ENCODE measurements at regions not wholly inside any gene's neighbourhood (a gene's known extent, or its start where the extent isn't known, plus 50 kb on each side); places are given as distances from the start of the nearest gene placed in this dataset.

DNA sequence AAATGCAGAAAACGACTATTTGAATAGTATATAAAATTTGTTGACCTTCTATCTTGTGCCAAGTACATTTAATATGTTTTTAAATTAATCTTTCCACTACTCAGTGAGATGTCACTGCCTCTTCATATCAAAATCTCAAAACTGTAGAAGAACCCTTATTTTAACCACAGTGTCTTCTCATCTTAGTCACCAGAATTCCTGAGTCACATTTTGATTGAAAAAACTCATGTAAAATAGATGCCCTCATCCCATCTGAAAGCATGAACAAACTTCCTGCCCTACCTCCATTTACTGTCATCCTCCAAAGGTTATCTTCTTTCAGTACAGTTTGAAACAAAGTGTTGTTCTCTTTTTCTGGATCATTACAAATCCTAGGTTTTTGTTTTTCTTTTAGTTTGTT lies 1215.4 kb downstream of the PCDH9 start:
- H4K91ac ChIP-seq (ENCODE audit: insufficient read depth, low read depth, low read length), result no peak overlapping the region
- dilution Hi-C loops (cut with HindIII; ENCODE audit: low sequenced_read_pairs, unreplicated experiment), result no loop called here
- no peaks in the 10 kb centered on the region for H3K36me3 ChIP-seq (ENCODE audit: control insufficient read depth, insufficient read depth, low read length)
- WGBS, 2 experiments (ENCODE audit: extremely low coverage in 2 of 2, insufficient read length in 1 of 2), result no CpG with 5 or more reads among the region's 1 CpG
- ChIA-PET CTCF (no interaction called here), POLR2A (ENCODE audit: unreplicated experiment) (no interaction called here)
- H3K9me1 ChIP-seq (ENCODE audit: insufficient read depth, low read length), result no peaks in the 10 kb centered on the region
- intact Hi-C loops (cut with micrococcal nuclease), result no loop called here
- no peak overlapping the region for H3K9ac ChIP-seq (ENCODE audit: low read depth, low read length)
- no peak overlapping the region for H3K23ac ChIP-seq (ENCODE audit: low read depth, low read length)
- ATAC-seq (ENCODE audit: low read depth) (no peak), DNase-seq (peak; percentile 2)
- H3K4ac ChIP-seq (ENCODE audit: low read depth, low read length), result no peak overlapping the region
- no peak overlapping the region for H2BK120ac ChIP-seq (ENCODE audit: low read depth, low read length)
- H2AK5ac ChIP-seq (ENCODE audit: low read depth, low read length), result no peak overlapping the region
- no peaks in the 10 kb centered on the region for H3K4me1 ChIP-seq (ENCODE audit: control insufficient read depth, insufficient read depth, low read length)
- no peaks in the 10 kb centered on the region for H3K27me3 ChIP-seq (ENCODE audit: control insufficient read depth, insufficient read depth, low read length)
- H3K56ac ChIP-seq (ENCODE audit: extremely low read depth, insufficient read depth, low read length), result no peak overlapping the region
- H3K18ac ChIP-seq (ENCODE audit: low read depth, low read length), result no peak overlapping the region
- H3K27ac ChIP-seq (ENCODE audit: insufficient read depth, low read length), result no peak overlapping the region
- H3K9me3 ChIP-seq (ENCODE audit: control insufficient read depth, insufficient read depth, low read length), result no peaks in the 10 kb centered on the region
- H2AFZ ChIP-seq (replicated peaks; ENCODE audit: low read length, poor library complexity), result no peak overlapping the region
- no peaks in the 10 kb centered on the region for H3K79me1 ChIP-seq (ENCODE audit: low read depth in 1 of 2, low read length in 2 of 2)
- H2BK15ac ChIP-seq (ENCODE audit: low read depth, low read length), result no peak overlapping the region
- H4K20me1 ChIP-seq (ENCODE audit: insufficient read depth, low read length), result no peaks in the 10 kb centered on the region
- no peak overlapping the region for H2BK20ac ChIP-seq (ENCODE audit: low read depth, low read length)
- no peak overlapping the region for H3K4me3 ChIP-seq (ENCODE audit: insufficient read depth, low read depth, low read length)
- no peak overlapping the region for H4K5ac ChIP-seq (ENCODE audit: low read depth, low read length)
- TF ChIP-seq, protein P1, sequence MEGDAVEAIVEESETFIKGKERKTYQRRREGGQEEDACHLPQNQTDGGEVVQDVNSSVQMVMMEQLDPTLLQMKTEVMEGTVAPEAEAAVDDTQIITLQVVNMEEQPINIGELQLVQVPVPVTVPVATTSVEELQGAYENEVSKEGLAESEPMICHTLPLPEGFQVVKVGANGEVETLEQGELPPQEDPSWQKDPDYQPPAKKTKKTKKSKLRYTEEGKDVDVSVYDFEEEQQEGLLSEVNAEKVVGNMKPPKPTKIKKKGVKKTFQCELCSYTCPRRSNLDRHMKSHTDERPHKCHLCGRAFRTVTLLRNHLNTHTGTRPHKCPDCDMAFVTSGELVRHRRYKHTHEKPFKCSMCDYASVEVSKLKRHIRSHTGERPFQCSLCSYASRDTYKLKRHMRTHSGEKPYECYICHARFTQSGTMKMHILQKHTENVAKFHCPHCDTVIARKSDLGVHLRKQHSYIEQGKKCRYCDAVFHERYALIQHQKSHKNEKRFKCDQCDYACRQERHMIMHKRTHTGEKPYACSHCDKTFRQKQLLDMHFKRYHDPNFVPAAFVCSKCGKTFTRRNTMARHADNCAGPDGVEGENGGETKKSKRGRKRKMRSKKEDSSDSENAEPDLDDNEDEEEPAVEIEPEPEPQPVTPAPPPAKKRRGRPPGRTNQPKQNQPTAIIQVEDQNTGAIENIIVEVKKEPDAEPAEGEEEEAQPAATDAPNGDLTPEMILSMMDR (conservative IDR thresholded peaks at IDR 0.05; ENCODE audit: low read depth, low read length), result no peak
- TF ChIP-seq MXI1 (IDR thresholded peaks at IDR 0.05; ENCODE audit: borderline replicate concordance, low read depth, low read length) (no peak), MAFK (IDR thresholded peaks at IDR 0.05; ENCODE audit: low read depth, low read length) (no peak), BHLHE40 (IDR thresholded peaks at IDR 0.05; ENCODE audit: low read depth, low read length) (no peak), RFX5 (IDR thresholded peaks at IDR 0.05; ENCODE audit: low read depth, low read length) (no peak), RAD21 (IDR thresholded peaks at IDR 0.05; ENCODE audit: low read length) (no peak), MAZ (IDR thresholded peaks at IDR 0.05; ENCODE audit: borderline replicate concordance, low read depth, low read length) (no peak), CHD1 (IDR thresholded peaks at IDR 0.05; ENCODE audit: low read depth, low read length) (no peak), POLR2A (IDR thresholded peaks at IDR 0.05; ENCODE audit: low read depth, low read length) (no peak)
- TF ChIP-seq, protein P2, sequence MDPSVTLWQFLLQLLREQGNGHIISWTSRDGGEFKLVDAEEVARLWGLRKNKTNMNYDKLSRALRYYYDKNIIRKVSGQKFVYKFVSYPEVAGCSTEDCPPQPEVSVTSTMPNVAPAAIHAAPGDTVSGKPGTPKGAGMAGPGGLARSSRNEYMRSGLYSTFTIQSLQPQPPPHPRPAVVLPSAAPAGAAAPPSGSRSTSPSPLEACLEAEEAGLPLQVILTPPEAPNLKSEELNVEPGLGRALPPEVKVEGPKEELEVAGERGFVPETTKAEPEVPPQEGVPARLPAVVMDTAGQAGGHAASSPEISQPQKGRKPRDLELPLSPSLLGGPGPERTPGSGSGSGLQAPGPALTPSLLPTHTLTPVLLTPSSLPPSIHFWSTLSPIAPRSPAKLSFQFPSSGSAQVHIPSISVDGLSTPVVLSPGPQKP (IDR thresholded peaks at IDR 0.05; ENCODE audit: borderline replicate concordance, low read depth, low read length), result no peak
- TF ChIP-seq, protein P3, sequence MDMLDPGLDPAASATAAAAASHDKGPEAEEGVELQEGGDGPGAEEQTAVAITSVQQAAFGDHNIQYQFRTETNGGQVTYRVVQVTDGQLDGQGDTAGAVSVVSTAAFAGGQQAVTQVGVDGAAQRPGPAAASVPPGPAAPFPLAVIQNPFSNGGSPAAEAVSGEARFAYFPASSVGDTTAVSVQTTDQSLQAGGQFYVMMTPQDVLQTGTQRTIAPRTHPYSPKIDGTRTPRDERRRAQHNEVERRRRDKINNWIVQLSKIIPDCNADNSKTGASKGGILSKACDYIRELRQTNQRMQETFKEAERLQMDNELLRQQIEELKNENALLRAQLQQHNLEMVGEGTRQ (IDR thresholded peaks at IDR 0.05; ENCODE audit: low read depth, low read length), result no peak
- H4K8ac ChIP-seq (ENCODE audit: low read depth in 2 of 2, low read length in 2 of 2), result no peak overlapping the region
- no peak overlapping the region for H2AK9ac ChIP-seq (replicated peaks; ENCODE audit: low read depth, low read length, poor library complexity)
- H3K4me2 ChIP-seq (ENCODE audit: low read depth, low read length), result no peak overlapping the region
- no peak overlapping the region for H2BK5ac ChIP-seq (ENCODE audit: low read depth, low read length, poor library complexity, severe bottlenecking)
- no TSS peak for BruUV-seq (replicated peaks)
- H3K14ac ChIP-seq (replicated peaks; ENCODE audit: low read depth, low read length), result no peak overlapping the region
- in situ Hi-C loops (cut with MboI; ENCODE audit: low sequenced_read_pairs), result no loop called here
